ENCODE measurements at regions not wholly inside any gene's neighbourhood (a gene's known extent, or its start where the extent isn't known, plus 50 kb on each side); places are given as distances from the start of the nearest gene placed in this dataset.

- H3K4me1 ChIP-seq (ENCODE audit: insufficient read depth, low read length) = peaks cover 16% of the 10 kb centered on the region
- DNase-seq (no peak), ATAC-seq (ENCODE audit: insufficient read depth, low read depth) (peak; percentile 83)
- H3K4me3 ChIP-seq (ENCODE audit: low read depth in 1 of 2, low read length in 2 of 2) = no peak overlapping the region
- no peak overlapping the region for H3K9ac ChIP-seq (ENCODE audit: low read depth, low read length)
- H3K27ac ChIP-seq (ENCODE audit: low read length) = peak overlapping the region; percentile 2; the same call in 1 of the 2 replicates
- no peaks in the 10 kb centered on the region for H3K9me3 ChIP-seq (ENCODE audit: insufficient read depth, low read length, severe bottlenecking)
- TF ChIP-seq EZH2 (IDR thresholded peaks at IDR 0.05; ENCODE audit: borderline replicate concordance, low read depth, low read length, severe bottlenecking) = no peak
- TF ChIP-seq CTCF (IDR thresholded peaks at IDR 0.05; ENCODE audit: borderline replicate concordance, extremely low read depth, low read length, poor library complexity, severe bottlenecking) = no peak
- H3K4me2 ChIP-seq (ENCODE audit: insufficient read depth, low read length) = no peak overlapping the region
- H3K79me2 ChIP-seq (ENCODE audit: insufficient read depth, low read length) = no peaks in the 10 kb centered on the region
- H4K20me1 ChIP-seq (ENCODE audit: insufficient read depth, low read length) = no peaks in the 10 kb centered on the region
- no peaks in the 10 kb centered on the region for H3K36me3 ChIP-seq (ENCODE audit: insufficient read depth, low read length)
- H3K27me3 ChIP-seq (ENCODE audit: insufficient read depth, low read length, poor library complexity) = no peaks in the 10 kb centered on the region
- peak overlapping the region; percentile 9; the same call in 1 of the 2 replicates for H2AFZ ChIP-seq (ENCODE audit: low read depth, low read length)
Observed at GRCh38 chr13:85528491-85529217, 270.6 kb downstream of the SLITRK6 start.

GRCh38 chr13:85527316-85527715 lies 271.9 kb downstream of the SLITRK6 start:
- TF ChIP-seq CTCF (IDR thresholded peaks at IDR 0.05; ENCODE audit: borderline replicate concordance, extremely low read depth, low read length, poor library complexity, severe bottlenecking) (no peak), EZH2 (IDR thresholded peaks at IDR 0.05; ENCODE audit: borderline replicate concordance, low read depth, low read length, severe bottlenecking) (no peak)
- Histone ChIP-seq H3K9ac (ENCODE audit: low read depth, low read length) (no peak overlapping the region), H3K27me3 (ENCODE audit: insufficient read depth, low read length, poor library complexity) (no peaks in the 10 kb centered on the region), H3K4me1 (ENCODE audit: insufficient read depth, low read length) (peaks cover 16% of the 10 kb centered on the region), H3K36me3 (ENCODE audit: insufficient read depth, low read length) (no peaks in the 10 kb centered on the region), H2AFZ (ENCODE audit: low read depth, low read length) (no peak overlapping the region), H3K9me3 (ENCODE audit: insufficient read depth, low read length, severe bottlenecking) (no peaks in the 10 kb centered on the region), H3K79me2 (ENCODE audit: insufficient read depth, low read length) (no peaks in the 10 kb centered on the region), H3K4me3 (ENCODE audit: low read depth in 1 of 2, low read length in 2 of 2) (no peak overlapping the region), H3K27ac (ENCODE audit: low read length) (no peak overlapping the region), H3K4me2 (ENCODE audit: insufficient read depth, low read length) (no peak overlapping the region), H4K20me1 (ENCODE audit: insufficient read depth, low read length) (no peaks in the 10 kb centered on the region)
- no peak for DNase-seq
- ATAC-seq (ENCODE audit: insufficient read depth, low read depth) = no peak

- Histone ChIP-seq H3K4me3 (ENCODE audit: low read depth in 1 of 2, low read length in 2 of 2) (no peak overlapping the region), H3K79me2 (ENCODE audit: insufficient read depth, low read length) (no peaks in the 10 kb centered on the region), H3K9ac (ENCODE audit: low read depth, low read length) (no peak overlapping the region), H3K36me3 (ENCODE audit: insufficient read depth, low read length) (no peaks in the 10 kb centered on the region), H3K27me3 (ENCODE audit: insufficient read depth, low read length, poor library complexity) (no peaks in the 10 kb centered on the region), H2AFZ (ENCODE audit: low read depth, low read length) (no peak overlapping the region), H3K4me1 (ENCODE audit: insufficient read depth, low read length) (peaks cover 16% of the 10 kb centered on the region), H3K4me2 (ENCODE audit: insufficient read depth, low read length) (no peak overlapping the region), H3K27ac (ENCODE audit: low read length) (no peak overlapping the region), H3K9me3 (ENCODE audit: insufficient read depth, low read length, severe bottlenecking) (no peaks in the 10 kb centered on the region), H4K20me1 (ENCODE audit: insufficient read depth, low read length) (no peaks in the 10 kb centered on the region)
- no peak for DNase-seq
- TF ChIP-seq CTCF (IDR thresholded peaks at IDR 0.05; ENCODE audit: borderline replicate concordance, extremely low read depth, low read length, poor library complexity, severe bottlenecking) (no peak), EZH2 (IDR thresholded peaks at IDR 0.05; ENCODE audit: borderline replicate concordance, low read depth, low read length, severe bottlenecking) (no peak)
- no peak for ATAC-seq (ENCODE audit: insufficient read depth, low read depth)
Observed at GRCh38 chr13:85525411-85525810, 273.8 kb downstream of the SLITRK6 start.
